Stimulated activated CD4-positive, alpha-beta T cell treated with anti-CD3 and anti-CD28 coated beads, Interleukin-12 subunit alpha, Interleukin-12 subunit beta, amount 100 ng/mL, for 4 hours (primary cell): ENCODE measurements at regions not wholly inside any gene's neighbourhood (a gene's known extent, or its start where the extent isn't known, plus 50 kb on each side); places are given as distances from the start of the nearest gene placed in this dataset.
"Not testable (repeated sequence)": the region's sequence is repeated elsewhere in the genome, so short reads cannot be mapped to it uniquely, and the experiment has no call there.

ENCODE experiments used
- DNase-seq: peaks from one replicate; pipeline ENCODE4 v3.0.0-alpha.2; 2020

DNA sequence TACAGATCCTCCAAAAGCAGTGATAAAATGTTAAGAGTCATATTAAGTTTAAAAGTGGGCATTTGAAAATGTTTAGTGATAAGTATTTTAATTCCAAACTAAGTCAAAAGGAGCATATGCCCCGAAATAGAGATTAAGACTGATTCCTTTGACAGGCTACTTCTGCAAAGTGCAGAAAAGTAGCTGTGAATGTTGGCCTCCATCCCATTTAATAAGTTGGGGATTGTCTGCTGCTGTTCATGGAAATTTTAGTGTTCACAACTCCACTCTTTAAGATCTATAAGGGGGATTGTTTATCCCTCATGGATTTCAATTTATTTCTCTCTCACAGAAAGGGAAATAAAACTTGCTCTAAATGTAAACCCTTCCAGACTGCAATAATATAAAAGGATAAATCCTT, 278.3 kb downstream of the KCTD12 start:
- no peak for DNase-seq

DNA sequence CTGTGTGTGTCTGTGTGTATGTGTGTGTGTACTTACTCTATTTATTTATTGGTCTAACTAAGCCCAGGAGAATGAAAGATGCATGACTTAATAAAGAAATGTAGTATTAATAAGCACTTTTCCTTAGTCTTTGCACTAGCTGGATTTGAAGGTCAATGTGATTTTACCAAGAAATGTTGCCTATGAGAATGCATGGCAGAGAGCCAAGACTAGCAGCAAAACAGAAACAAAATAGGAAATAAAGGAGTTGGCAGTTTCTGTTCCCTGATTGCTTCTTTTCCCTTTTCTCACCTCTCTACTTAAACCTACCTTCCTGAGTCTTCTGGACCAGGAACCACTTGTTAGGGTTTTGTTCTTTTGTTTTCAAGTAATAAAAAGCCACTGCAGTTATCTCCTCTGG, 286.1 kb downstream of the KCTD12 start:
- no peak for DNase-seq

DNA sequence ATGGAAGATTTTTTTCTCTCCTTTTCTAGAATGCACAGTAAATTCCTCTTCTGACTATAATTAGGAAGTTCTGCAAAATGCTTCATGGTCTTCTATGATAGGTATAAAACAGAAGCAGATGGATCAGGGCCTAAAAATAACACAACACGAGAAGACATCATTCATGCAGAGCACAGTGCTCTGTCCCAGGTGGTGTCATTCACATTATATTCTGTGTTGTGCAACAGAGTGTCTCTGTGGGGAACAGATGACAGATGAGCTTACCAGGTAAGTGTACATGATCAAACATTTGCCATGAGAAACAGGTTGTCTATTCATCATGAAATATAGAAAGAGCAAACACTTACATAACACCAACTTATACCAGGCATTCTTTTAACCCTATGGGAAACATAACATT, 288.3 kb downstream of the KCTD12 start:
- DNase-seq, result no peak

DNA sequence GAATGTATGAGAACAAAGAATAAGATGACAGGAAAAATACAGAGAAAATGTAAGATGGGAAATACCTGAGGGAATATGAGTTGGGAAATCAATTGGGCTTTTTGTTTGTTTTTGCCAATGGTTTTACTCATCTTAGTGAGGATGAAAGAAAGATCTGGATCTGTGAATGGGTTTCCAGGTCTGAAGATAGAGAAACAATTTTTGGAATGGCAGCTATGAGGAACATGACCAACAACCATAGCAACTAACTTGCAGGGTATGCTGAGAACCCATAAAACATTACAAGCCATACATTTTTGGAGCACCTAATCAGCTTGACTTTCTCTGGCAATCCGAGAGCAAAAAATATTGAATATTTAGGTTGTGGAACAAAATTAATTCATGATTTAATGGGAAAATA, 290.0 kb downstream of the KCTD12 start:
- DNase-seq, result no peak

DNA sequence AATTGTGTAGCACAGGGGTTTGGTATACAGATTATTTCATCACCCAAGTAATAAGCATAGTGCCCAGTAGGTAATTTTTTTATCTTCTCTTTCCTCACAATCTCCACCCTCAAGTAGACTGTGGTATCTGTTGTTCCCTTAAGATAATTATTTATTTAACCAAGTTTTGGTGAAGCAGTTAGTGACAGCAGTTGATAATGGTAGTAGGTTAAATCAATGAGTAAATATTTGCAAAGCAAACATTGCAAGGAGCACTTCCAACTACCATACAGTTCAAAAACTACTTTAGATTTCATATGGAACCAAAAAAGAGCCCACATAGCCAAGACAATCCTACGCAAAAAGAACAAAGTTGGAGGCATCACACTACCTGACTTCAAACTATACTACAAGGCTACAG, 291.8 kb downstream of the KCTD12 start:
- no peak for DNase-seq

DNA sequence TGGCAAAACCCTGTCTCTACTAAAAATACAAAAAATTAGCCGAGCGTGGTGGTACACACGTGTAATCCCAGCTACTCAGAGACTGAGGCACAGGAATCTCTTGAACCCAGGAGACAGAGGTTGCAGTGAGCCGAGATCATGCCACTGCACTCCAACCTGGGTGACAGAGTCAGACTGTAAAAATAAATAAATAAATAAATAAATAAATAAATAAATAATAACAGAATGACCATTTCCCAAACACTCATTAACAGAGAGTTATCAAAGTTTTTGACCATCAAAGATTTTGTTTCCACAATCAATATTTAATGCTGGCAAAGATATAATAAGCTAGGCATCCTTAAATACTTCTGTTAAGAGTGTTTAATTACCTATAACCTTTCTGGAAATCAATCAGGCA, 299.4 kb downstream of the KCTD12 start:
- DNase-seq, result no peak

DNA sequence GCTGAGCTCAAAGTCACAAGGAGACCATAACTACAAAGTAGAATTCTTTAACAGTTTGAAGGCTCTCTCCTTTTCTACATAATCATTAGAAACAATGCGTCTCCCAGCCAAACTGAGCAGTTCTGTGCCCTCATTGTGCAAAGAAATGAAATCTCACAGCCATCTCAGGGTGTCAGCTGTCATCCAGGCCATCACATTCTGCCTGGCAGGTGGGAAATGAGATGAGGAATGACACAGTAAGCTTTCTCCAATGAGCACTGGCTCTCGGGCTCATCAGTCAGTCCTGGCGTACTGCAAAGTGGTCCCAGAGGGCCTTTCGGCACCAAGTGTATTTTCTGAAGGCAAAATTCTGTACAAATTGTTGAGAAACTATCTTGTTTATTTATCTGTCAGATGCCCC, 306.5 kb downstream of the KCTD12 start:
- no peak for DNase-seq

DNA sequence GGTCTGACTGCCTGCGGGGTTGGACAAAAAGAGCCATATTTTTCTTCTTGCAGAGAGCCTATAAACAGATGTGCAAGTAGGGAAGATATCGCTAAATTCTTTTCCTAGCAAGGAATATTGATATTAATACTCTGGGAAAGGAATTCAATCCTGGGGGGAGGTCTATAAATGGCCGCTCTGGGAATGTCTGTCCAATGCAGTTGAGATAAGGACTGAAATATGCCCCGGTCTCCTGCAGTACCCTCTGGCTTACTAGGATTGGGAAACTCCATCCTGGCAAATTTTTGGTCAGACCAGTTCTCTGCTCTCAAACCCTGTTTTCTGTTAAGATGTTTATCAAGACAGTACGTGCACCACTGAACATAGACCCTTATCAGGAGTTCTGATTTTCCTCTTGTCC, 310.6 kb downstream of the KCTD12 start:
- not testable (repeated sequence) for DNase-seq

DNA sequence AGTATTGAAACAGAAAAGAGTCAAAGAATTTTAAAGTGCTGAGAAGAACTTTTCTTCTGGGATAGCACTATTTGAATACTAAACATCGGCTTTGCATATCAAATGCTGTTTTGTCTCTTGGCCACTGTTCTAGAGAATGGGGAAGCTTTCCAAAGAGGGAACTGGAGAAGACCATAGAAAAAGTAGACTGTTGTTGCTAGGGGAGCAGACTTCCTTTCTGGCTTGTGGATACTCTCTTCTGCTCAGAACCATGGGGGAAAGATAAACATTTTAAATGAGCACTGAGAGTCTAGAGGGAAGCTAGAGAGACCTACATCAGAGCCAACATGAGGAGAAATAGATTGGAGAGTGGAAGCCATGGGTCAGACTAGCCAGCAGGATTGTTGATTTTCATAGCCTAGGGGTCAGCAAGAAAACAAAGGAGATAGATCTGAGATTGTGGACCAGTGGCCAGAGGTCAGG, 315.7 kb downstream of the KCTD12 start:
- DNase-seq, result no peak

DNA sequence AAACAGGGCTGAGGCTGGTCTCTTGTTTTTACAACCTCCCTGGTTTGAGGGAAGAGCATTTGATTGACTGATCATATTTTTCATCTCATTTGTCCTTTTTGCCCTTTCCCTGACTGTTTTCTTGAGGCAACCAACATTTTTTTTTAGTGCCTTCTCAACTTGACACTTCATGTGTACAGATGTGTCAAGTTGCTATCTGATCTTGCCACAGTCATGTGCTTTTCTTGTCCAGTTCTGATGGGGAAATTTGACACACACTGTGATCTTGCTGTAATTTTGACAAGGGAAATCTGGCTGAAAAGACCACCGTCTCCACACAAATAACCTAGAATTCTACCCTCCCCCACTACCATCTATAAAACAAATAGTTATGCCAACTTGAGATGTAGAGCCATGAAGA, 329.6 kb downstream of the KCTD12 start:
- no peak for DNase-seq

DNA sequence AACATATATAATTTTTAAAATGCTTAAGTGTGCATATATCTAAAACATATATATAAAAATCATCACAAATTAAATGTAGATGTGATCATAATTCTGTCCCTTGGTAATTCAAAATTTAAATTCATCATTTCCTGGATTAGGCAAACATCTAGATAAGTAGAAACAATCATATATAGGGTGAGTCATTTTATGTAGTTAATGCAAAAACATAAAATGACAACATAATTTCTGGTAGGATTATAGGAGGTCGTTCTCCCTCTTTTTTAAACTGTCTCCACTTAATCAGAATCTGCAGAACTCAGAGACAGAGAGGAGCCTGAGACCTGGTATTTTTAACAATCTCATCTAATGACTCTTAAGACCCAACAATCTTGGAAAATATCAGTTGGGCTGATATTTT, 333.4 kb downstream of the KCTD12 start:
- DNase-seq, result no peak

DNA sequence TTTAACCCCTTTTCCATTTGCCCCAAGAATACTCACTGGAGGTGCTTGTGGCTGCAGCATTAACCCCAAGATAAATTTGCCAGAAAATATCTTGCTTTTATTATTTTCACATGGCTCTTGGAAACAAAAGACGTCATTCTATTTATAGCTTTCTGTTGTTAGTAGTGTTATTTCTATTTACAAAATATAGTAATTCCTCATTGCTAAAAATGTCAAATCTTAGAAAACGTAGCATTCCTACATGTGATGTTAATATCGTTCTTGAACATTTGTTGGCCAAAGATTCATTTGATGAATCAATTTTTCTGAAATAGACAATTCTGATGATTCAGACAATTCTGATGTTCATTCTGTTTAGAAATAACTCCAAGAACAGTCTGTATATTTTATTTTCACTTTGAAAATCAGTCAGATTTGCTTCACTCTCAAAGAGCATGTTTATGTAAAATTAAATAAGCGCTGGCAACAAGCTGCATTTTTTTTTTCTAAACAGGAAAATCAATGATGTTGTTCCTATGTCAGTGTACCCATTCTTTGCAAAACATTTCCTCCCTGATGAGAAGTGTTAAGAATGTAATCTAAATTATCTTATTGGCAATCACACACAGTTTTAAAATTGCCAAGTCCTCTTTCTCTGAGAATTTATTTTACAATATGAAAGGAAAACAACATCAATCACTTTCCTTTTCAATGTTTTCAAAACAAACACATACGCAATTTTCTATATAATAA, 334.0 kb downstream of the KCTD12 start:
- no peak for DNase-seq

DNA sequence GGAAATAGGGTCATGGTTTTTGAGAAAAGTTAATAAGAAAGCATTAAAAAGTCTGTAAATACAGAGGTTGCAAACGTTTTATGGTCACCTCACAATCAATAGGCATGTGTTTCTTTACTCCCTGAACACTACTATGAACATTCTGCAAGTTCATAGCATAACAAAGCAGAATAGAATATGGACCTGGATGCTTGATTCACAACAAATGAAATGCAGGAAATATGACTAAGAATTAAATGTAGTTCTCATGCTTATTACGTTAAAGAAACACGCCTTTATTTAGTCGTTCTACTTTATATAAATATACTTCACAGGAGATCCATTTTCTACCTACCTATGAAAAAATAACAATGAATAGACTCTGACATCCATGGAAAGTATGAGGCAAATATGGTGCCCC, 344.0 kb downstream of the KCTD12 start:
- no peak for DNase-seq

DNA sequence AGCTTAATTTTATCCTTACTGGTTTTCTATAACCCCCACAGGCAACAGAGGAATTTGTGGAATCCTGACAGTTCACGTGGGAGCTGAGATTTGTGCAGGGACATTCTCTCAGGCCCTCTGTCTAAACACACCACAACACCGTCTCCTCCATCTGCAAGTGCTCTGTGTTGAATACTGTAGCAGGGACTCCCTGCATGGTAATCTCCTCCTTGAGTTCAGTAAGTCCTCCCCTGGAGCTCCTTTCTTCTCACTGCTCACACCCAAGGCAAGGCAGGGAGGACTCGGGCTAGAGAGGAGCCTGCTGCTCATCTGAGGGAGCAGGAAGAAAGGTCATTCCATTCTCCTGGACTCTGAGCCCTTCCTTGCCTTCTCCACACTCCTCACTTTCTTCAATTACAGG, 348.2 kb downstream of the KCTD12 start:
- DNase-seq, result no peak

DNA sequence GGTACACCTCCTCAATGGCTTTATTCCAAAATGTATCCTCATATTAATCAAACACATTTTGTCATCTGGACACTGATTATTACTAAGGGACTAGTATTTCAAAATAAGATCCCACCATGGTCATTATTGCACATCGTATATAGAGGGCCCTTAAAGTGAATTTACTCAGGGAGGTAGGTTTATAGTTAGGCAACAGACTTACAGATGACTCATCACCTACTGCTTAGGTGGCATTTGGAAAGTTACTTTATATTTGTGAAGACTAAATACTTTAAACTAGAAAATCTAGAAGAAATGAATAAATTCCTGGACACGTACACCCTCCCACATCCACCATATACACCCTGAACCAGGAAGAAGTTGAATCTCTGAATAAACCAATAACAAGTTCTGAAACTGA, 353.0 kb downstream of the KCTD12 start:
- no peak for DNase-seq

DNA sequence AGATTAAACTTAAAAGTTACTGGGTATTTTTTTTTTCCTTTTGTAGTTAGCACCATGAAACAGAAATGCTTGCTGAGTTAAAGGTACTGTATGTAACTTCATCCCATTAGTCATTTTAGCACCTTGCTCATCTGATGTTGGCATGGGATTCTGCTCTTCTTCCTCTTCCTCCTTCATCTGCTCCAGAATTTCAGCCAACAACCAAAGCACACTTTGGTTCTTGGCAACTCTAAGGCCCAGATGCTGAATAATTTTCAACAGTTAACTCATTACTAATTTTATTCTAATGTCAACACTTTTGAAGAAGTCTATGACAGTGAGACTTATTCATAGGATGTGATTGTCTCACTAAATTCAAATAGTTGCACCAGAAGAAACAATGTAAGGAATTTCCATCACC, 359.2 kb downstream of the KCTD12 start:
- DNase-seq, result no peak

DNA sequence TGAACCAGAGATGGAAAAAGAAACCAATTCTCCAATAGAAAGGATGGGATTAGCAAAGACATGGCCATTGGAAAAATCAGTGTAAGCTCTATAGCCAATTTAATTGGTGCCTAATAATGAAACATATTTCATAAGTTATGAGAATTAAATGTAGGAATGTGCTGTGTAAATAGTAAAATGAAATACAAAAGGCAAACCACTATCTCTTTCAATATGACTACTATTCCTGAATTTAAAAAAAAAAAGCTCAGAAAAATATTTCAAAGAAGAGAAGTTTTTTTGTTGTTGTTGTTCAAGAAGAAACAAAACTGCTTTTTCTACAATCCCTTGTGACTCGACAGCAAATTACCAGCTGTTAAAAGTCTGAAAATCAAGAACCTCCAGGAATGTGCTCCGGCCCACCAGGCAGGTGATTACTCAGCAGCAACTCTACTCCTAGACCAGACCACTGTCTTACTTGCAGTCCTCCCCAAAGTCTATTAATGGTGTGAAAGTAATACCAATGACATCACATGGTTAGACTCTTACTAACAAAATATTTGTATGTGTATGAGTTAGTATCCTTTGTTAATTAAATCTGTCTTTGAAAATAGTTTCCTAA, 362.4 kb downstream of the KCTD12 start:
- no peak for DNase-seq

DNA sequence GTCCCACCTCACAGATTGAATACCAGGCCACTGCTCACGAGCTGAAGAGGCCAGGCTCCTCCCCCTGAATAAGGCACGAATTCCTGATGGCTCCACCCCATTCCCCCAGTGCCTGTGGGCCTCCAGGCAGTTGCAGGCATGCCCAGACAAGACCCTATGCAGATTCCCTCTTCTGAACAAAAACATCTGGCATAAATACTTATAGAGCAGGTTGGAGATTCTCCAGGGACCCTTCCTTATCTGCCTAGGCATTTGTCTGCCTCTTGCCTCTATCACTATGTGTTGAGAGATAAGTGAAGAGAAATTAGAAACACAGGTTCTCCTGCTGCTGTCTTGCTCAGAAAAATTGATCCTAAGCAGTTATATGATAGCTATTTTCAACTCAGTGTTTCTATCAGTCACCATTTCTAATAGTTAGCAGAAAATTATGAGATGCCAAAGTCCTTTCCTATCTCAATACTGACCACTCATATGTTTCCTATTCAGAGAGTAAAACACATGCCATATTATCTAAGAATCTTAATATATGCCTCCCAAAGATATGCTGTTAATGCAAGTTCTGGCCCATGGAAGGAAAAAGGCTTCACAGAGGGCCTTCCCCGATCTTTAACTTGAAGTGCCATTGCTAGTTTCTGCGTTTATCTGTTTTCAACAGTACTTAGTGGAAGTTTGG, 364.0 kb downstream of the KCTD12 start:
- DNase-seq, result no peak

DNA sequence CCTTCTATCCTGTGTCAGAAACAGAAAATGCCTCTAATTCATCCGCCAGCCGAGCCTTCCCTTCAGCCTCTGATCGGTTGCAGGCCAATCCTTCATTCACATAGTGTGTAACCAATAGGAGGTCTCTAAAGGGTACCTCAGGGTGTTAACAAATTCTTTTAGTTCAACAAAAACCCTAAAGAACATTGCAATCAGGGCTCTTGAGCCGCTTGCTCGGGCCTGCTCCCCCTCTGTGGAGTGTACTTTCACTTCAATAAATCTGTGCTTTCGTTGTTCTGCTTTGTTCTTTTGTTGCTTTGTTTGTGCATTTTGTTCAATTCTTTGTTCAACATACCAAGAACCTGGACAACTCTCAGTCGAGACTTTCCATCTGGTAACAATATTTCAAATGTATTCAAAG, 366.5 kb downstream of the KCTD12 start:
- DNase-seq, result no peak

DNA sequence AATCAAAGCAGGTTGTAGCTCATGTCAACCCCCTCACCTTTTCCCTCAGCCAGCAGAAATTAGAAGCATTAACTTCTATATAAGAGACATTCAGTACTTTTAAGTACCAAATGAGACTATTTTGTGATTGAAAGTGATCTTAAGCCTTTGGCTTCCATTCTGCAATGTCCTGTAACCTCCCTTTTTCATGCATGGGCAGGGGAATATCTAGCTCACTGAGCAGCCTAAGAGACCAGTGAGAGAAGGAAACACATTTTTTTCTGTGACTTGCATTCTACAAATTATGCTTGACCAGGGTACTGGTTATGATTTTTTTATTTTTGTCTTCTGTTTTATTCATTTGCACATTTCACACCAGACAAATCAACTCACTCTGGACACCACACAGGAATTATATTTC, 369.6 kb downstream of the KCTD12 start:
- no peak for DNase-seq

DNA sequence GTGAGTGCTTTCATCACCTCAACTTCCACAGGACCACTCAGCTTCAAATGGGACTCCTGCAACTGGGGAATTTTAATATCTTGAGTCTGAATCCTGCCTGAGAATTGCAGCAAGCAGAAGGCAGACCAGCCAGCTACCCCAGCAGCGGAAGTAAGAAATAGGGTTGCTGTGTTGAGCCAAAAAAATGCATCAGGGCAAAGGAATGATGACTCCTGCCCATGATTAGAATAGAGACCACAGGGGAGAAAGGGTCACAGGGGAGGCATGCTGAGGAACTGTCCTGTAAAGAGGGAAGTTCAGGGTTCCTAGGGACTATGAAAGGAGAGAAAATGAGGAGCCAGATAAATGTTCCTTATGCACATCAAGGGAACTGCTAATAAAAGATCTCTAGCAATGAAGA, 370.2 kb downstream of the KCTD12 start:
- no peak for DNase-seq

DNA sequence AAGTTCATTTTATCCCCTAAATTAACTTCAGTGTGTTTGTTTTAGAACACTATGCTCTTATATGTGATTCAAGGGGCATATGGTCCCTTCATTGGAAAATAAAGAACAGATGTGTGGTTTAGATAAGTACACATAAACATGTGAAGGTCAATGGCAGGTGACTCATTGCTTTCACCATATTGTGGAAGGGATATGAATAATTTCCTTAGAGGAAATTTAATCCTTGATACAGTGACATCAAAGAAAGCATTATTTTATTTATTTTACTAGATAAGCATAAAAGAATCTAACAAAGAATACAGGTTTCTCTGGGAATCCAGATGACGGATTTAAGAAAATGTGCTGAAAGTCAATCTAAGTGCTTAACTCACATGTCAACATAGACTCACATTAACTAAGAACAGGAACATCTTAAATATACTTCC, 373.5 kb downstream of the KCTD12 start:
- no peak for DNase-seq

DNA sequence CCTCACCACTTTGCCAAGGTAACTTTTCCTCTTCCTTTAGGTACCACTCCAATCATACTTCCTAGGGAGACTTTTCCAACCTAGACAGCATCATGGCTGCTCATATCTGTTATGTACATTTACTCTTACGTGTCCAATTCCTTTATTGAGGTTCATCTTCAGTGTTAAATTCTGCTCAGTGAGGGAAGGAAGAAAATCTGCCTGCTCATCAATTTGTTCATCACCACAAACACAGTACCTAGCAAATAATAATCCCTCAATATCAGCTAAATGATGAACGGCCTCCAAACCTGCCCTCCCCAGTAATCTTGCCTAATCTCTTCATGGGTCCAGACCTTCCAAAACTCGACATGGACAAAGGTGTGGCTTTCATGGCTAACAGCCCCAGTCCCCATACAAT, 380.8 kb downstream of the KCTD12 start:
- DNase-seq, result no peak

DNA sequence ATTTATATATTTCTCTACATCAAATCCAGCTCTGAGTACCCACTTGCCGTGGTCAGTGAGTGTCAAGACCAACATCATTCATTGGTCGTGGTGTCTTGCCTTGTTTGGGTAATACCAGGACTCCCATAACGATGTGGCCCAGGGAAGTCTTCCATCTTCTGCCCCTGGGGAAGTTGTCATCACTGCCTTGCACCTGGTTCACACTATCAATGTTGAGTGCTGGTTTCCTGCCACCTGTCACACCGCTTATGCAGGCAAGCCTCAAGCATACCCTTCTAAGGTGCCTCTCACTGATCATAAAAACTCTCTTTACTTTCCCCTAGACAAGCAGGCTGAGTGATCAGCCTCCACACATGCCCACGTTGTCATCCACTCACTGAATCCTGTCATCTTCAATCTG, 382.4 kb downstream of the KCTD12 start:
- no peak for DNase-seq

DNA sequence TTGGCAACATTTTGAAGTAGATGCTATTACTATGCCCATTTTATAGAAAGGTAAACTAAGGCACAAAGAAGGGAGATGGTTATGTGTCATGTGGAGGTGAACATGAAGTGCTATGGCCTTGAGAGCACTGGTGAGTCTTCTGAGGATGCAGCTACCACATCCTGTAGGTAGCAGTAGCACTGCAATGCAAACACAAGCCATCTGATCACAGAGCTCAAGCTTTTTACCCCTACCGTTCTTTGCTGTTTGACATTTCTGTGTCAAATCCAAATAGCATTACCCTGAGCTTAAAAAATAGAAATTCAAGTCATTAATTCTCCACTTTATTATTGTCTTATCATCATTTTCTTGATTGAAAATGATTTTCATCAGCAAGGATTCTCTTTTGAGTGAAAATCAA, 382.9 kb downstream of the KCTD12 start:
- DNase-seq, result no peak
